GM13976 (cell line): ENCODE measurements at regions not wholly inside any gene's neighbourhood (a gene's known extent, or its start where the extent isn't known, plus 50 kb on each side); places are given as distances from the start of the nearest gene placed in this dataset.

Source experiments
- DNase-seq: peaks from one replicate; pipeline ENCODE4 v3.0.0; 2012; ENCODE audit warnings: low spot score
- CTCF ChIP-seq: IDR thresholded peaks from 2 replicates; pipeline ENCODE4 v1.5.1; 2012; ENCODE audit warnings: borderline replicate concordance, mild to moderate bottlenecking; ENCODE audit not compliant: insufficient read depth; ENCODE audit errors: extremely low read depth, missing control alignments, control extremely low read depth
- in situ Hi-C: fragments of 300-500 bp; cut with MboI; formaldehyde crosslinking; loops from one replicate; pipeline ENCODE4 v1.12.0; 2022; ENCODE audit warnings: low sequenced_read_pairs, mixed read lengths, inconsistent platforms; ENCODE audit not compliant: unreplicated experiment

- no peak for TF ChIP-seq CTCF
- DNase-seq: no peak
- in situ Hi-C loops: no loop called here
Measured at GRCh38 chrX:25356456-25356855, 340.7 kb upstream of the ARX start.

GRCh38 chrX:25344161-25344936 is 328.6 kb upstream of the ARX start:
- in situ Hi-C loops: no loop called here
- no peak for DNase-seq
- TF ChIP-seq CTCF: no peak

GRCh38 chrX:25343060-25343459 is 327.3 kb upstream of the ARX start:
- no peak for DNase-seq
- no peak for TF ChIP-seq CTCF
- in situ Hi-C loops: no loop called here

GRCh38 chrX:25337841-25338240 is 322.1 kb upstream of the ARX start:
- in situ Hi-C loops: no loop called here
- DNase-seq: no peak
- TF ChIP-seq CTCF: no peak

- DNase-seq: no peak
- in situ Hi-C loops: no loop called here
- TF ChIP-seq CTCF: no peak
Measured at GRCh38 chrX:25300994-25301393, 285.2 kb upstream of the ARX start.

- in situ Hi-C loops: no loop called here
- DNase-seq: no peak
- no peak for TF ChIP-seq CTCF
Measured at GRCh38 chrX:25296850-25297249, 281.1 kb upstream of the ARX start.
